GM18858 (cell line): ENCODE measurements at regions not wholly inside any gene's neighbourhood (a gene's known extent, or its start where the extent isn't known, plus 50 kb on each side); places are given as distances from the start of the nearest gene placed in this dataset.
A peak's percentile ranks its signal among the peaks of the same experiment; 100 is the strongest.
"Not testable (repeated sequence)": the region's sequence is repeated elsewhere in the genome, so short reads cannot be mapped to it uniquely, and the experiment has no call there.

Experiments
- ATAC-seq: cut with Tn5 transposase; IDR thresholded peaks from one replicate; pipeline ENCODE4 v1.9.1; 2021; ENCODE audit not compliant: unreplicated experiment

DNA sequence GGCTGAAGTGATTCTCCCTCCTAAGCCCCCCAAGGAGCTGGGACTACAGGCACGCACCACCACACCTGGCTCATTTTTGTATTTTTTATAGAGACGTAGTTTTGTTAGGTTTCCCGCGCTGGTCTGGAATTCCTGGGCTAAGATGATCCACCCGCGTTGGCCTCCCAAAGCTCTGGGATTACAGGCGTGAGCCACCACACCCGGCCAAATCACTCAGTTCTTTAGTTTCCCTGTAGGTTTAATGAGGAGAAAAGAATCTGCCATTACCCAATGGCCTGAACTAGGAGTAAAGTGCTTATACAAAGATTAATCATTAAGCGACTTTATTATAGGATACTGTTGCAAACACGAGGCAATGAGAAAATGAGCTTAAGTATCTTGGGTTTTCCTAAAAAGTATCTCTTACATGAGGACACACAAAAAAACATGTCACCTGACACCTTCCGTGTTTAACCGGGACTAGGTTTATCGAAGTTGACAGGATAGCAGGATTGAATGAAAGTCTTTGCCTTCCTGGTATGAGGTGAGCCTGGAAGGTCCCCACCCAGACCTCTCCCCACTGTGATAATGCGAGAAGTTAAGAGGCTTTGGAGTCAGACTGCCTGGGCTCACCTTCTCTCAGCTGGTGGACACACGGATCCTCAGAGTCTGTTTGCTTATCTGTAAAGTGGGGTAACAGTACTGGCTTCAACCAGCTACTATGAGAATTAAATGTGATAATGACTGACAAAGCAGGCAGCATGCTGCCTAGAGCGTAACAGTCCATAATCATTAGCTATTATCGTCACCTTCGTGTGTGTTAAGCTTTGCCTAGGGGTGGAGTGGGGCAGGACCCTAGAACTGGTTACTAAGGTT lies 133.5 kb upstream of the KRAS start:
- ATAC-seq: no peak

GRCh38 chr12:25382311-25383106 lies 131.8 kb upstream of the KRAS start:
- no peak for ATAC-seq

DNA sequence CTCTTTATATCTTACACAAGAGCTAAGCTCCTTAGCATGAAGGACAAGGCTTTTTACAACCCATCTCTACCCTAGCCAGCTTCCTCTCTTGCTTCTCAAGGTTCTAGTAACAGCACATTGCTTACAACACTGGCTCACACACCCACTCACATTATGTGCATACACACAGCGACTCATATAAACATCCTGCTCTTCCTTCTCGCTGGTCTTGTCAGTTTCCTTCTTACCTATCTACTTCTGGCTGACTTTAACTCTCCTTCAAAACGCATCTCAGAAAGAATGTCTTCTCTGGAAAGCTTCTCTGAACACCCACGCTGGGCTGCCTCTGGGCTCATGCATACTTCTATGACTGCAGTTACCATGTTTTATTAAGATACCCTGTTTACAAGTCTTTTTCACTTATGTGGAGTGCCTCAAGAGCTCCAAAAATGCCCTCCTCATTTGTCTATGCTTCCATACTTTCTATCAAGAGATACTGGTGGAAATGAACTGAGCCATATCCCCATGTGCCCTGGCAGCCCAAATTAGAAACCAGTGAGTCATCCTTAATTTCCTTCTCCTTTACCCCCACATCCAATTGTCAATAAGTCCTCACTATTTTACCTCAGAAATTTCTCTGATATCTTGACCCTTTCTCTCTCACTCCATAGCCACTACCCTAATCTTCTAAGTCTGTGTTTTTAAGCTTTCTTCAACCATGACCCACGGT lies 126.9 kb upstream of the KRAS start:
- ATAC-seq: peak; percentile 68

DNA sequence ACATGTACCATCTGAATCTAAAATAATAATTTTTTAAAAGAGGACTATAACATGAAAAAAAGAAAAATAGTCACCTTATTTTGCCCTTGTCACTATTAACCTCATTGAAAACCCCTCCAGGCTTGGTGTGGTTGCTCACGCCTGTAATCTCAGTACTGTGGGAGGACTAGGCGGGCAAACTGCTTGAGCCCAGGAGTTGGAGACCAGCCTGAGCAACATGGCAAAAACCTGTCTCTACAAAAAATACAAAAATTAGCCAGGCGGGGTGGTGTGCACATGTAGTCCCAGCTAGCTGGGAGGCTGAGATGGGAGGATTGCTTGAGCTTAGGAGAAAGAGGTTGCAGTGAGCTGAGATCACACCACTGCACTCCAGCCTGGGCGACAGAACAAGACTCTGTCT lies 126.3 kb upstream of the KRAS start:
- ATAC-seq: no peak

DNA sequence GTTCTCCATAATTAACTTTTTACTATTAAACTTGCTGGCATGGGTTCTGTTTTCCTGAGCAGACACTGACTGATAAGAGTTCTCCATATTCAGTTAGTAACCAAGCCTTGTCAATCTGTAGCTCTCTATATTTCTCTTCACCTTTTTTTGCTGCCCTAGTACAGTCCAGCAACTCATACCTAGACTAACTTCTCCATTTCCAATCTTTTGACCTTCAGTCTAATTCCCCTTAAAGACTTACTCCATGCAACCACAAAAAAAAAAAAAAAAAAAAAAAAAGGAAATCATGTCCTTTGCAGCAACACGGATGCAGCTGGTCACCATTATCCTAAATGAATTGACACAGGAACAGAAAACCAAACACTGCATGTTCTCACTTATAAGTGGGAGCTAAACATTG lies 125.7 kb upstream of the KRAS start:
- ATAC-seq: no peak

- no peak for ATAC-seq
These were observed 122.5 kb upstream of the KRAS start for GRCh38 chr12:25372969-25373817.

DNA sequence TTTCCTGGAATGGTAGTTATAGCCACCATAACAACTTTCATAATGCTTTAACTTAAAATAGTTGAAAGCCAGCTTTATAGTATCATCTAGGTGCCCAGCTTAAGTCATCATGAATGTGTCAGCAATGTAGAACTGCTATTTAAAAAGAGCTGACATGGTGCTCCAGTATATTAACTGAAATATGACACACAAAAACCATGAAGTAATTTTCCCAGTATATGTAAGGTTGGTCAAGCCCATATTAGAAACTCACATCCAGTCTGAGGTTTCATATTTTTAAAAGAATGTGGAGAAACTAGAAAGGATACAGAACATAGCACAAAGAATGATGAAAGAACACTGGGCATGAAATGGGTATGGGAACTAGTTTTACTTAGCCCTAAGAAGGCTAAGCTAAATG lies 121.3 kb upstream of the KRAS start:
- no peak for ATAC-seq

DNA sequence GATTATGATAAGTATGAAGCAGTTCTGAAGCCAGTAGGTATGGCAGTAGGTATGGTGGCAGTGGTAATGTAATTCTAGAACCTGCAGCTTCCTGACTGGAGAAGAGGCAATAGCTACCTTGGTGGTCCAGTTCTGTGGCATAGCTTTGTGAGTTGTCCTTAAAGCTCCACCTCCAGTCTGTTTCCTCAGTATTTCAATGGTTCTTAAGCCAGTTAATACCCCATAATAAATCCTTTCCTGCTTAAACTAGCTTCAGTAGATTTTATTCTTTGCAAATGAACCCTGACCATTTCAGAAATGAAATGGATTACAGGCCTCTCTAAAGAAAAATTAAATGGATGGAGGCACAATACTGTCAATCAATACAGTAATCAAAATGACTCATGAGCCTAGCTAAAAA lies 117.8 kb upstream of the KRAS start:
- ATAC-seq: no peak

GRCh38 chr12:25366122-25366521 lies 115.4 kb upstream of the KRAS start:
- no peak for ATAC-seq

DNA sequence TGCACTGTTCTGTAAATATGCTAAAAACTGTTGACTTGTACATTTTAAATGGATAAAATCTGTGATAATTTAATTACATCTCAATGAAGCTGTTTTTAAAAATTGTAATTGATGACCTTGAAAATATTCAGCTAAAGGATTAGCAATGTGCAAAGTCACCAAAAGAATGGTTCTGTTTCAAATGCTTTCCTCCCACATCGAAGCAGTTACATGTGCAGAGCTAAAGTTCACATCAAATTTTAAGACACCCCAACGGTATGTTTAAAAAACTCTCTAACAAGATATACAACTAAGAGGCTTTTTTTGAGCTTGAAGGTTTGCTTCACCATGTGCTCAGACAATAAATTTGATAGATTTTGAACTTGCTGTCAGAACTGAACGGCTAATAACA lies 114.6 kb upstream of the KRAS start:
- peak; percentile 8 for ATAC-seq

GRCh38 chr12:25364529-25365339 lies 114.0 kb upstream of the KRAS start:
- ATAC-seq: peak; percentile 92

- ATAC-seq: no peak
These were observed 111.9 kb upstream of the KRAS start for GRCh38 chr12:25362646-25363045.

DNA sequence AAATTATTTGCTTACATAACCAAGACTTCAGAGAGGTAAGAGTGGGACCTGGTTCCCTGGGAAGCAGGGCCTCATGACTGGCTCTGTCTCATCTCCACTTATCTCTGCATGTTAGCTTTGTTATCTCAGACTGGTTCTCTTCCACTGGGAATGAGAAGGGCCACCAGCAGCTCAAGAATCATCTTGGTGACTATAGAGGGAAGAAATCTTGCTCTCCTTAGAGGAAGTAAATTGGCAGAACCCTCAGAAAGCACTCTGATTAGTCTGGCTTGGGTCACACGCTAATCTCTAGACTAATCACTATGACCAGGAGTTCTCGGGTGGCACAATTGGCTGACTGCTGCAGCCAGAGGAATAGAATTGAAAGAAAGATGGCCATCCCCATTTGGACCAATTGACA lies 110.8 kb upstream of the KRAS start:
- ATAC-seq: no peak

GRCh38 chr12:25357595-25357994 lies 106.9 kb upstream of the KRAS start:
- ATAC-seq: no peak

GRCh38 chr12:25352942-25353341 lies 102.2 kb upstream of the KRAS start:
- ATAC-seq: not testable (repeated sequence)

DNA sequence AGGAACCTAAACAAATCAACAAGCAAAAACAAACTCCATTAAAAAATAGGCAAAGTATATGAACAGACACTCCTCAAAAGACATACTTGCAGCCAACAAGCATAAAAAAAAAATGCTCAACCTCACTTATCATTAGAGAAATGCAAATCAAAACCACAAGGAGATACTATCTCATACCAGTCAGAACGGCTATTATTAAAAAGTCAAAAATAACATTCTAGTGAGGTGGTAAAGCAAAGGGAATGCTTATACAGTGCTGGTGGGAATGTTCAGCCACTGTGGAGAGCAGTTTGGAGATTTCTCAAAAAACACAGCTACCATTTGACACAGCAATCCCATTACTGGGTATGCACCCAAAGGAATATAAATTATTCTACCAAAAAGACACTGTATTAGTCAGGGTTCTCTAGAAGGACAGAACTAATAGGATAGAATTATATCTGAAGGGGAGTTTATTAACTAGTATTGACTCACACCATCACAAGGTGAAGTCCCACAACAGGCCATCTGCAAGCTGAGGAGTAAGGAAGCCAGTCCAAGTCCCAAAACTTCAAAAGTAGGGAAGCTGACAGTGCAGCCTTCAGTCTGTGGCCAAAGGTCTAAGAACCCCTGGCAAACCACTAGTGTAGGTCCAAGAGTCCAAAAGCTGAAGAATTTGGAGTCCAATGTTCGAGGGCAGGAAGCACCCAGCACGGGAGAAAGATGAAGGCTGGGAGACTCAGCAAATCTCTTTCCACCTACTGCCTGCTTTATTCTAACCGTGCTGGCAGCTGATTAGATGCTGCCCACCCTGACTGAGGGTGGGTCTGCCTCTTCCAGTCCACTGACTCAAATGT lies 101.6 kb upstream of the KRAS start:
- ATAC-seq: no peak

- no peak for ATAC-seq
These were observed 97.8 kb upstream of the KRAS start for GRCh38 chr12:25348593-25348895.

- ATAC-seq: no peak
These were observed 97.2 kb upstream of the KRAS start for GRCh38 chr12:25347716-25348592.
